Progenitor cell of endocrine pancreas (in vitro differentiated cells): ENCODE measurements at regions not wholly inside any gene's neighbourhood (a gene's known extent, or its start where the extent isn't known, plus 50 kb on each side); places are given as distances from the start of the nearest gene placed in this dataset.

ENCODE experiments used
- DNase-seq: peaks from one replicate; pipeline ENCODE4 v3.0.0; 2021; ENCODE audit warnings: low spot score; ENCODE audit not compliant: unreplicated experiment
- H3K27ac Mint-ChIP-seq: 2 replicates; pipeline ENCODE4 v1.8.0; 2021; ENCODE audit warnings: mild to moderate bottlenecking, moderate library complexity, mixed read lengths
- H3K27me3 Mint-ChIP-seq: 2 replicates; pipeline ENCODE4 v1.8.0; 2021; ENCODE audit warnings: mixed read lengths
- H3K36me3 Mint-ChIP-seq: 2 replicates; pipeline ENCODE4 v1.8.0; 2022; ENCODE audit warnings: mixed read lengths; ENCODE audit not compliant: insufficient read depth
- H3K4me1 Mint-ChIP-seq: 2 replicates; pipeline ENCODE4 v1.8.0; 2021; ENCODE audit warnings: low read depth, mixed read lengths
- H3K4me3 Mint-ChIP-seq: 2 replicates; pipeline ENCODE4 v1.8.0; 2021; ENCODE audit warnings: low read depth, mild to moderate bottlenecking, moderate library complexity, mixed read lengths
- H3K9me3 Mint-ChIP-seq: 2 replicates; pipeline ENCODE4 v1.8.0; 2021; ENCODE audit warnings: low read depth, mixed read lengths
- CTCF ChIP-seq: fragments of 200-600 bp; sonication (generic); IDR thresholded peaks from one replicate; pipeline ENCODE4 v1.5.0; 2021; ENCODE audit warnings: antibody characterized with exemption, mild to moderate bottlenecking; ENCODE audit not compliant: unreplicated experiment

- Mint-ChIP-seq H3K4me3 (no peak overlapping the region), H3K4me1 (peaks cover 2% of the 10 kb centered on the region), H3K27me3 (peaks cover 21% of the 10 kb centered on the region), H3K9me3 (no peaks in the 10 kb centered on the region), H3K27ac (no peak overlapping the region), H3K36me3 (no peaks in the 10 kb centered on the region)
- no peak for DNase-seq
- TF ChIP-seq CTCF = no peak
Measured at GRCh38 chr13:110812869-110813645, 99.6 kb downstream of the ING1 start.

GRCh38 chr13:110813646-110814624, 100.4 kb downstream of the ING1 start:
- Mint-ChIP-seq H3K4me3 (no peak overlapping the region), H3K36me3 (no peaks in the 10 kb centered on the region), H3K27me3 (peaks cover 21% of the 10 kb centered on the region), H3K9me3 (no peaks in the 10 kb centered on the region), H3K4me1 (peaks cover 2% of the 10 kb centered on the region), H3K27ac (peak overlapping the region; percentile 20)
- DNase-seq = no peak
- TF ChIP-seq CTCF = peak; percentile 18

- peaks cover 22% of the 10 kb centered on the region for H3K27me3 Mint-ChIP-seq
Measured at GRCh38 chr13:110815471-110816204, 99.2 kb downstream of the ANKRD10 start.

GRCh38 chr13:110816500-110816899, 98.4 kb downstream of the ANKRD10 start:
- DNase-seq = no peak
- peaks cover 2% of the 10 kb centered on the region for H3K4me1 Mint-ChIP-seq
- no peaks in the 10 kb centered on the region for H3K36me3 Mint-ChIP-seq
- H3K4me3 Mint-ChIP-seq = no peak overlapping the region
- H3K27ac Mint-ChIP-seq = no peak overlapping the region
- no peaks in the 10 kb centered on the region for H3K9me3 Mint-ChIP-seq
- H3K27me3 Mint-ChIP-seq = peaks cover 13% of the 10 kb centered on the region
- TF ChIP-seq CTCF = no peak

More at GRCh38 chr13:110815471-110816204, 99.2 kb downstream of the ANKRD10 start:
- no peak for DNase-seq
- no peaks in the 10 kb centered on the region for H3K9me3 Mint-ChIP-seq
- no peak overlapping the region for H3K4me3 Mint-ChIP-seq
- H3K36me3 Mint-ChIP-seq = no peaks in the 10 kb centered on the region
- no peak for TF ChIP-seq CTCF
- H3K4me1 Mint-ChIP-seq = peaks cover 2% of the 10 kb centered on the region
- H3K27ac Mint-ChIP-seq = no peak overlapping the region

GRCh38 chr13:110817143-110817542, 97.7 kb downstream of the ANKRD10 start:
- Mint-ChIP-seq H3K4me3 (no peak overlapping the region), H3K27me3 (peaks cover 8% of the 10 kb centered on the region), H3K4me1 (peaks cover 2% of the 10 kb centered on the region), H3K27ac (no peak overlapping the region), H3K9me3 (peaks cover 2% of the 10 kb centered on the region), H3K36me3 (no peaks in the 10 kb centered on the region)
- TF ChIP-seq CTCF = no peak
- DNase-seq = no peak
